DOHH2 (cell line): ENCODE measurements at regions not wholly inside any gene's neighbourhood (a gene's known extent, or its start where the extent isn't known, plus 50 kb on each side); places are given as distances from the start of the nearest gene placed in this dataset.

Experiments
- EZH2phosphoT487 ChIP-seq: fragments of 200-600 bp; sonication (generic); IDR thresholded peaks from 2 replicates; pipeline ENCODE4 v1.6.1; 2017; ENCODE audit warnings: borderline replicate concordance, mild to moderate bottlenecking, antibody characterized with exemption, low read length, moderate library complexity, mixed read lengths
- TF ChIP-seq, protein P1 (sequence below): fragments of 200-600 bp; sonication (generic); IDR thresholded peaks from one replicate; pipeline ENCODE4 v1.5.1; 2014; ENCODE audit warnings: antibody characterized with exemption, mild to moderate bottlenecking, low read depth, low read length; ENCODE audit not compliant: poor library complexity, severe bottlenecking

DNA sequence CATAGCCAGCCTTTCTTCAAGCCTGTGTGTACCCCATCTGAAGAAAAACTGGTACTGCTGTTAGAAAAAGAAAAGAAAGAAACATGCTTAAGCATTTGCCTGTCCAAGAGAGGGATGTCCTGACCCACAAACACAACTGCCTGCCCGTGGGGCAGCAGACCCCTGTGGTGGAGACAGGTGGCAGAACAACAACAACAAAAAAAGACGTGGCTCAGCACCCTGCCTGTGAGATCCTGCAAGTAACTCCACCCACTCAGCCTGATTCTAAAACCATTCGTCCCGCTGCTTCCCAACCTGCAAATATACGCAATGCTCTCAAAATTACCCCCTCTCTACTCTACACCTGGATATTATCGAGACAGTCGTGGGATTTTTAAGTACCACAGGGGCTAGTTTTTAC is 64.9 kb upstream of the ZDHHC17 start:
- TF ChIP-seq, protein P1, sequence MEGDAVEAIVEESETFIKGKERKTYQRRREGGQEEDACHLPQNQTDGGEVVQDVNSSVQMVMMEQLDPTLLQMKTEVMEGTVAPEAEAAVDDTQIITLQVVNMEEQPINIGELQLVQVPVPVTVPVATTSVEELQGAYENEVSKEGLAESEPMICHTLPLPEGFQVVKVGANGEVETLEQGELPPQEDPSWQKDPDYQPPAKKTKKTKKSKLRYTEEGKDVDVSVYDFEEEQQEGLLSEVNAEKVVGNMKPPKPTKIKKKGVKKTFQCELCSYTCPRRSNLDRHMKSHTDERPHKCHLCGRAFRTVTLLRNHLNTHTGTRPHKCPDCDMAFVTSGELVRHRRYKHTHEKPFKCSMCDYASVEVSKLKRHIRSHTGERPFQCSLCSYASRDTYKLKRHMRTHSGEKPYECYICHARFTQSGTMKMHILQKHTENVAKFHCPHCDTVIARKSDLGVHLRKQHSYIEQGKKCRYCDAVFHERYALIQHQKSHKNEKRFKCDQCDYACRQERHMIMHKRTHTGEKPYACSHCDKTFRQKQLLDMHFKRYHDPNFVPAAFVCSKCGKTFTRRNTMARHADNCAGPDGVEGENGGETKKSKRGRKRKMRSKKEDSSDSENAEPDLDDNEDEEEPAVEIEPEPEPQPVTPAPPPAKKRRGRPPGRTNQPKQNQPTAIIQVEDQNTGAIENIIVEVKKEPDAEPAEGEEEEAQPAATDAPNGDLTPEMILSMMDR = no peak
- TF ChIP-seq EZH2phosphoT487 = no peak
